ENCODE measurements at regions not wholly inside any gene's neighbourhood (a gene's known extent, or its start where the extent isn't known, plus 50 kb on each side); places are given as distances from the start of the nearest gene placed in this dataset.

DNA sequence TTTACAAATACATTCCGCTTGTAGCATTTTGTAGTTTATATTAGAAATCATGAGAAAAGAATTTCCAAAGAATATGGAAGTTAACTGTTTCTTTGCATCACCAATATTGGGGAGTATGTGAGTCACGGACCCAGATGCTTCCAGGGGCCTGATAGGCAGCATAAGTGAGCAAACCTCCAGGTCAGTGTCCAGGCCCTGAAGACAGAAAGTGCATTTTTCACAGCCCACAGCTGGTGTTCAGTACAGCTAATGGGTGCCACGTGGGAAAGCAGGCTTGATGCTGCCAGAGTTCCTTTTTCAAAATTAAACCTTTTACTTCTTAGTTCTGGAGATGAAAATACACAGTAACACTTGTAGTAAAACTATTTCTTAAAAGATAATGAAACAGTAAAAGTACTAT is 454.4 kb upstream of the ACTBL2 start:
- TF ChIP-seq CTCF (IDR thresholded peaks at IDR 0.05; ENCODE audit: low read depth, low read length) (no peak), POLR2A (IDR thresholded peaks at IDR 0.05; ENCODE audit: extremely low read depth, insufficient read length) (no peak), MAX (IDR thresholded peaks at IDR 0.05; ENCODE audit: low read depth, low read length) (no peak)
